ENCODE measurements at regions not wholly inside any gene's neighbourhood (a gene's known extent, or its start where the extent isn't known, plus 50 kb on each side); places are given as distances from the start of the nearest gene placed in this dataset.

- TF ChIP-seq CTCF (conservative IDR thresholded peaks at IDR 0.05; ENCODE audit: low read depth, low read length) (no peak), EZH2 (IDR thresholded peaks at IDR 0.05; ENCODE audit: borderline replicate concordance, low read depth, low read length, poor library complexity, severe bottlenecking) (no peak)
These were observed 129.4 kb upstream of the RHOBTB1 start for GRCh38 chr10:61073391-61073790.
